ENCODE measurements at regions not wholly inside any gene's neighbourhood (a gene's known extent, or its start where the extent isn't known, plus 50 kb on each side); places are given as distances from the start of the nearest gene placed in this dataset.

DNA sequence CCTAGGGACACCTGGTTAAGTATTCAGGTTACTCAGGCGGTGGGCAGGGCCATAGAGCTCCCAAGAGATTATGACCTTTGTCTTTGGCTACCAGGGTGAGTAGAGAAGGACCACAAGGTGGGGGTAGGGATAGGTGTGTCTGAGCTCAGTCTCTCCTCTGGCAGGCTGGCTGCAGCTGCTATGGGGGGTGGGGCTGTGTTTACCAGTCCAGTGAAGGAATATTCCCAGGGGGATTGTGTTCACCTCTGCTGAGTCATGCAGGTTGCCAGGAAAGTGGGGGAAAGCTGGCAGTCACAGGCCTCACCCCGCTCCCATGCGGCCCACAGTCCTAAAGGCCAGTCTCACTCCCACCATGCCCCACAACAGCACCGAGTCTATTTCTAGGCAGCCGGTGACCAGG lies 53.6 kb upstream of the POU5F2 start:
- TF ChIP-seq, protein P1, sequence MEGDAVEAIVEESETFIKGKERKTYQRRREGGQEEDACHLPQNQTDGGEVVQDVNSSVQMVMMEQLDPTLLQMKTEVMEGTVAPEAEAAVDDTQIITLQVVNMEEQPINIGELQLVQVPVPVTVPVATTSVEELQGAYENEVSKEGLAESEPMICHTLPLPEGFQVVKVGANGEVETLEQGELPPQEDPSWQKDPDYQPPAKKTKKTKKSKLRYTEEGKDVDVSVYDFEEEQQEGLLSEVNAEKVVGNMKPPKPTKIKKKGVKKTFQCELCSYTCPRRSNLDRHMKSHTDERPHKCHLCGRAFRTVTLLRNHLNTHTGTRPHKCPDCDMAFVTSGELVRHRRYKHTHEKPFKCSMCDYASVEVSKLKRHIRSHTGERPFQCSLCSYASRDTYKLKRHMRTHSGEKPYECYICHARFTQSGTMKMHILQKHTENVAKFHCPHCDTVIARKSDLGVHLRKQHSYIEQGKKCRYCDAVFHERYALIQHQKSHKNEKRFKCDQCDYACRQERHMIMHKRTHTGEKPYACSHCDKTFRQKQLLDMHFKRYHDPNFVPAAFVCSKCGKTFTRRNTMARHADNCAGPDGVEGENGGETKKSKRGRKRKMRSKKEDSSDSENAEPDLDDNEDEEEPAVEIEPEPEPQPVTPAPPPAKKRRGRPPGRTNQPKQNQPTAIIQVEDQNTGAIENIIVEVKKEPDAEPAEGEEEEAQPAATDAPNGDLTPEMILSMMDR (IDR thresholded peaks at IDR 0.05), result no peak
- TF ChIP-seq POLR2A (IDR thresholded peaks at IDR 0.05), result no peak

Data from lower leg skin (tissue), 3 donors.